GM23338 (cell line): ENCODE measurements at regions not wholly inside any gene's neighbourhood (a gene's known extent, or its start where the extent isn't known, plus 50 kb on each side); places are given as distances from the start of the nearest gene placed in this dataset.

Experiments
- ATAC-seq: fragments of 200-7000 bp; cut with Tn5 transposase; 3 replicates; pipeline ENCODE4 v1.9.1; 2020
- DNase-seq: peaks from one replicate; pipeline ENCODE4 v3.0.0-alpha.2; 2015; ENCODE audit warnings: low spot score
- H2AFZ ChIP-seq: fragments of 200-600 bp; sonication (generic); 2 replicates; pipeline ENCODE4 v1.8.0; 2016; ENCODE audit warnings: antibody characterized with exemption, mild to moderate bottlenecking, moderate library complexity
- H3F3A ChIP-seq: fragments of 200-600 bp; sonication (generic); replicated peaks from 2 replicates; pipeline ENCODE4 v1.8.0; 2017; ENCODE audit warnings: antibody characterized with exemption, mixed run types, low read depth
- H3K27ac ChIP-seq: fragments of 200-600 bp; sonication (generic); 2 replicates; pipeline ENCODE4 v1.6.1; 2016; ENCODE audit warnings: low read depth
- H3K27me3 ChIP-seq: fragments of 200-600 bp; sonication (generic); 2 replicates; pipeline ENCODE4 v1.8.0; 2016; ENCODE audit warnings: mild to moderate bottlenecking, mixed run types, moderate library complexity; ENCODE audit not compliant: insufficient read depth
- H3K36me3 ChIP-seq: fragments of 200-600 bp; sonication (generic); 2 replicates; pipeline ENCODE4 v1.8.0; 2016; ENCODE audit warnings: mild to moderate bottlenecking; ENCODE audit not compliant: insufficient read depth
- H3K4me1 ChIP-seq: fragments of 200-600 bp; sonication (generic); 2 replicates; pipeline ENCODE4 v1.8.0; 2016; ENCODE audit warnings: mild to moderate bottlenecking, moderate library complexity; ENCODE audit not compliant: insufficient read depth
- H3K4me2 ChIP-seq: fragments of 200-600 bp; sonication (generic); 2 replicates; pipeline ENCODE4 v1.7.1; 2017; ENCODE audit warnings: mixed run types
- H3K4me3 ChIP-seq: fragments of 200-600 bp; sonication (generic); 2 replicates; pipeline ENCODE4 v1.6.1; 2016; ENCODE audit warnings: mixed run types
- H3K79me2 ChIP-seq: fragments of 200-600 bp; sonication (generic); replicated peaks from 2 replicates; pipeline ENCODE4 v1.8.0; 2017; ENCODE audit warnings: mild to moderate bottlenecking; ENCODE audit not compliant: insufficient read depth
- H3K9me2 ChIP-seq: fragments of 200-600 bp; sonication (generic); 2 replicates; pipeline ENCODE4 v1.8.0; 2017; ENCODE audit not compliant: insufficient read depth
- H4K20me1 ChIP-seq: fragments of 200-600 bp; sonication (generic); replicated peaks from 2 replicates; pipeline ENCODE4 v1.8.0; 2017; ENCODE audit warnings: mild to moderate bottlenecking; ENCODE audit not compliant: insufficient read depth
- H3K27ac Mint-ChIP-seq: 2 replicates; pipeline ENCODE4 v1.8.0; 2020; ENCODE audit warnings: inconsistent platforms, mild to moderate bottlenecking, moderate library complexity, mixed read lengths
- H3K27me3 Mint-ChIP-seq: 3 replicates; pipeline ENCODE4 v1.8.0; 2022; ENCODE audit warnings: low read depth, mild to moderate bottlenecking, moderate library complexity, mixed read lengths, inconsistent platforms; ENCODE audit not compliant: insufficient read depth, poor library complexity
- H3K36me3 Mint-ChIP-seq: 3 replicates; pipeline ENCODE4 v1.8.0; 2021; ENCODE audit warnings: low read depth, mild to moderate bottlenecking, inconsistent platforms, moderate library complexity, mixed read lengths
- H3K4me1 Mint-ChIP-seq: 3 replicates; pipeline ENCODE4 v1.8.0; 2020; ENCODE audit warnings: mild to moderate bottlenecking, inconsistent platforms, mixed read lengths
- H3K4me3 Mint-ChIP-seq: 3 replicates; pipeline ENCODE4 v1.8.0; 2021; ENCODE audit warnings: moderate library complexity, mild to moderate bottlenecking, inconsistent platforms, mixed read lengths
- H3K9me3 Mint-ChIP-seq: 3 replicates; pipeline ENCODE4 v1.8.0; 2020; ENCODE audit warnings: moderate library complexity, mild to moderate bottlenecking, inconsistent platforms, mixed read lengths
- CREB1 ChIP-seq: fragments of 250-450 bp; sonication (Bioruptor Pico); IDR thresholded peaks from 2 replicates; pipeline ENCODE4 v1.5.0; 2020; ENCODE audit warnings: low read depth, mild to moderate bottlenecking, moderate library complexity
- CTCF ChIP-seq, 2 experiments: fragments of 200-600 bp in 1 of 2; sonication (generic) in 1 of 2; conservative IDR thresholded peaks; 2 replicates each; pipeline versions ENCODE4 v1.5.1 to v1.6.1; 2016 to 2017; ENCODE audit warnings: antibody characterized with exemption in 2 of 2, low read depth in 2 of 2, mild to moderate bottlenecking in 2 of 2, moderate library complexity in 1 of 2
- EZH2 ChIP-seq: fragments of 200-600 bp; sonication (generic); IDR thresholded peaks from one replicate; pipeline ENCODE4 v1.8.0; 2017; ENCODE audit warnings: antibody characterized with exemption, mild to moderate bottlenecking, low read depth; ENCODE audit not compliant: unreplicated experiment
- NANOG ChIP-seq: IDR thresholded peaks from 2 replicates; pipeline ENCODE4 v1.6.1; 2016; ENCODE audit warnings: antibody characterized with exemption, borderline replicate concordance
- POLR2AphosphoS5 ChIP-seq: IDR thresholded peaks from 2 replicates; pipeline ENCODE4 v1.6.1; 2016; ENCODE audit warnings: antibody characterized with exemption, low read depth
- STAT1 ChIP-seq: IDR thresholded peaks from one replicate; pipeline ENCODE4 v1.6.1; 2016; ENCODE audit warnings: antibody characterized with exemption; ENCODE audit not compliant: unreplicated experiment
- ZNF114 ChIP-seq: fragments of 250-450 bp; sonication (Bioruptor Pico); IDR thresholded peaks from 2 replicates; pipeline ENCODE4 v1.5.0; 2020; ENCODE audit warnings: mild to moderate bottlenecking, moderate library complexity
- ZNF331 ChIP-seq: fragments of 250-450 bp; sonication (Bioruptor Pico); IDR thresholded peaks from 2 replicates; pipeline ENCODE4 v1.5.0; 2020; ENCODE audit warnings: low read depth, mild to moderate bottlenecking, moderate library complexity
- ZNF462 ChIP-seq: fragments of 250-450 bp; sonication (Bioruptor Pico); IDR thresholded peaks from 2 replicates; pipeline ENCODE4 v1.5.0; 2020; ENCODE audit warnings: mild to moderate bottlenecking, moderate library complexity
- TF ChIP-seq, protein P1 (sequence below): IDR thresholded peaks from one replicate; pipeline ENCODE4 v1.6.1; 2018; ENCODE audit warnings: antibody characterized with exemption; ENCODE audit not compliant: unreplicated experiment

GRCh38 chr3:154542837-154543236 is 112.8 kb upstream of the GPR149 start (continued):
- TF ChIP-seq ZNF114 (CRISPR knock-in tag) (no peak), STAT1 (no peak), POLR2AphosphoS5 (no peak), CTCF (conservative IDR thresholded peaks at IDR 0.05; ENCODE audit: low read depth in 2 of 2) (no peak), EZH2 (no peak)
- TF ChIP-seq, protein P1, sequence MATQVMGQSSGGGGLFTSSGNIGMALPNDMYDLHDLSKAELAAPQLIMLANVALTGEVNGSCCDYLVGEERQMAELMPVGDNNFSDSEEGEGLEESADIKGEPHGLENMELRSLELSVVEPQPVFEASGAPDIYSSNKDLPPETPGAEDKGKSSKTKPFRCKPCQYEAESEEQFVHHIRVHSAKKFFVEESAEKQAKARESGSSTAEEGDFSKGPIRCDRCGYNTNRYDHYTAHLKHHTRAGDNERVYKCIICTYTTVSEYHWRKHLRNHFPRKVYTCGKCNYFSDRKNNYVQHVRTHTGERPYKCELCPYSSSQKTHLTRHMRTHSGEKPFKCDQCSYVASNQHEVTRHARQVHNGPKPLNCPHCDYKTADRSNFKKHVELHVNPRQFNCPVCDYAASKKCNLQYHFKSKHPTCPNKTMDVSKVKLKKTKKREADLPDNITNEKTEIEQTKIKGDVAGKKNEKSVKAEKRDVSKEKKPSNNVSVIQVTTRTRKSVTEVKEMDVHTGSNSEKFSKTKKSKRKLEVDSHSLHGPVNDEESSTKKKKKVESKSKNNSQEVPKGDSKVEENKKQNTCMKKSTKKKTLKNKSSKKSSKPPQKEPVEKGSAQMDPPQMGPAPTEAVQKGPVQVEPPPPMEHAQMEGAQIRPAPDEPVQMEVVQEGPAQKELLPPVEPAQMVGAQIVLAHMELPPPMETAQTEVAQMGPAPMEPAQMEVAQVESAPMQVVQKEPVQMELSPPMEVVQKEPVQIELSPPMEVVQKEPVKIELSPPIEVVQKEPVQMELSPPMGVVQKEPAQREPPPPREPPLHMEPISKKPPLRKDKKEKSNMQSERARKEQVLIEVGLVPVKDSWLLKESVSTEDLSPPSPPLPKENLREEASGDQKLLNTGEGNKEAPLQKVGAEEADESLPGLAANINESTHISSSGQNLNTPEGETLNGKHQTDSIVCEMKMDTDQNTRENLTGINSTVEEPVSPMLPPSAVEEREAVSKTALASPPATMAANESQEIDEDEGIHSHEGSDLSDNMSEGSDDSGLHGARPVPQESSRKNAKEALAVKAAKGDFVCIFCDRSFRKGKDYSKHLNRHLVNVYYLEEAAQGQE, result no peak

- H3F3A ChIP-seq, result no peaks in the 10 kb centered on the region
- no peak overlapping the region for H3K4me3 ChIP-seq
- H3K27ac Mint-ChIP-seq, result no peak overlapping the region
- H4K20me1 ChIP-seq, result no peaks in the 10 kb centered on the region
- H3K4me2 ChIP-seq, result no peak overlapping the region
- no peaks in the 10 kb centered on the region for H3K36me3 ChIP-seq
- no peaks in the 10 kb centered on the region for H3K27me3 ChIP-seq
- no peak for DNase-seq
- H3K9me2 ChIP-seq, result no peaks in the 10 kb centered on the region; the same call in 1 of the 2 replicates
- ATAC-seq, result no peak
- 0 out of 3 replicates have a peak, but pooled peaks cover 3% of the 10 kb centered on the region for H3K4me1 Mint-ChIP-seq
- no peaks in the 10 kb centered on the region for H3K79me2 ChIP-seq
- H3K9me3 Mint-ChIP-seq, result no peaks in the 10 kb centered on the region
- no peaks in the 10 kb centered on the region for H3K4me1 ChIP-seq
- no peak overlapping the region for H3K27ac ChIP-seq
- no peak overlapping the region for H2AFZ ChIP-seq
- H3K4me3 Mint-ChIP-seq, result no peak overlapping the region
- H3K36me3 Mint-ChIP-seq, result no peaks in the 10 kb centered on the region
- no peaks in the 10 kb centered on the region for H3K27me3 Mint-ChIP-seq
- TF ChIP-seq ZNF114 (CRISPR knock-in tag) (no peak), CREB1 (CRISPR knock-in tag) (no peak), EZH2 (no peak), ZNF462 (no peak), ZNF331 (CRISPR knock-in tag) (no peak), STAT1 (no peak), NANOG (no peak)
Observed at GRCh38 chr3:154540950-154541604, 111.1 kb upstream of the GPR149 start.
